HG03457 (cell line): ENCODE measurements at regions not wholly inside any gene's neighbourhood (a gene's known extent, or its start where the extent isn't known, plus 50 kb on each side); places are given as distances from the start of the nearest gene placed in this dataset.
"Not testable (repeated sequence)": the region's sequence is repeated elsewhere in the genome, so short reads cannot be mapped to it uniquely, and the experiment has no call there.

Experiments
- ATAC-seq: cut with Tn5 transposase; IDR thresholded peaks from one replicate; pipeline ENCODE4 v1.9.1; 2021; ENCODE audit warnings: moderate number of reproducible peaks; ENCODE audit not compliant: unreplicated experiment

- ATAC-seq, result not testable (repeated sequence)
Observed at GRCh38 chr21:6093419-6093818, 4428.0 kb upstream of the TPTE start.

- not testable (repeated sequence) for ATAC-seq
Observed at GRCh38 chr21:6093870-6094269, 4427.5 kb upstream of the TPTE start.

GRCh38 chr21:6095304-6095703 is 4426.1 kb upstream of the TPTE start:
- ATAC-seq, result not testable (repeated sequence)

- ATAC-seq, result not testable (repeated sequence)
Observed at GRCh38 chr21:6096560-6097424, 4424.6 kb upstream of the TPTE start.

DNA sequence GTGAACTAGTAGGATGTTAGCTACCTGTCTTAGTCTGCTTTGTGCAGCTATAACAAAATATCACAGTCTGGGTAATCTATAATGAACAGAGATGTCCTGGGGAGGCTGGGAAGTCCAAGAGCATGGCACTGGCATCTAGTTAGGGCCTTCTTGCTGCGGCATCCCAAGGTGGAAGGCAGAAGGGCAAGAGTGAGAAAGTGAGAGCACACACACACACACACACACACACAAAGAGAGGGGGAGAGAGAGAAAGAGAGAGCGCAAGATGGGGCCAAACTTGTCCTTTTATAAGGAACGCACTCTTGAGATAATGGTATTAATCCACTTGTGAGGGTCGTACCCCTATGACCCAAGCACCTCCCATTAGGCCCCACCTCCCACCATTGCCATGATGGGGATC is 4423.6 kb upstream of the TPTE start:
- not testable (repeated sequence) for ATAC-seq

DNA sequence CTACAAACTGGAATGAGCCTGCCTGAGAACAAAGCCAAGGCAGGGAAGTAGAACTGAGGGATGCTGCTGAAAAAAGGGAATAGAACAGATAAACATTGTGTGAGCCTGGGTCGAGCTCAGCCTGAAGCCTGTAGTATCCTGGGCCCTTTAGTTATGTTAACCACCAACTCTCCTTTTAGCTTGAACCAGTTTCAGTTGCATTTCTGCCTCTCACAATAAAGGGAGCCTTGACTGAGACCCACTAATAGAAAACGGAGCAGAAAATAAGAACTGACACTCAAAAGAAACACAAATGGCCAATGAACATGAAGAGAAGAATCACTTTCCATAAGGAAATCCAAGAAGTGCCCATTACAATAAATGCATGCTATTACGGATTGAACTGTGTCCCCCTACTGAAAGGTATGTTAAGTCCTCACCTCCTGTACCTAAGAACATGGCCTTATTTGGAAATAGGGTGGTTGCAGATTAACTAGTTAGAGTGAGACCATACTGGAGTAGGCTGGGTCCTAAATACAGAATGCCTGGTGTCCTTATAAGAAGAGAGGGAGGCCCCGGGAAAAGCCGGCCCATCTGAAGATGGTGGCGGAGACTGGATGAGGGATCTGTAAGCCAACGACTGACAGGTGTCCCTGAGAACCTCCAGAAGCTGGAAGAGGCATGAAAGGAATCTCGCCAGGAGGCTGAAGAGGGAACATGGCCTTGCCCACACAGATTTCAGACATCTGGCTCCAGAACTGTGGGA is 4423.0 kb upstream of the TPTE start:
- ATAC-seq, result not testable (repeated sequence)

GRCh38 chr21:6101588-6101987 is 4419.8 kb upstream of the TPTE start:
- not testable (repeated sequence) for ATAC-seq

GRCh38 chr21:6104546-6104945 is 4416.8 kb upstream of the TPTE start:
- not testable (repeated sequence) for ATAC-seq

- ATAC-seq, result not testable (repeated sequence)
Observed at GRCh38 chr21:6106686-6107567, 4414.5 kb upstream of the TPTE start.

GRCh38 chr21:6108894-6109293 is 4412.5 kb upstream of the TPTE start:
- not testable (repeated sequence) for ATAC-seq

DNA sequence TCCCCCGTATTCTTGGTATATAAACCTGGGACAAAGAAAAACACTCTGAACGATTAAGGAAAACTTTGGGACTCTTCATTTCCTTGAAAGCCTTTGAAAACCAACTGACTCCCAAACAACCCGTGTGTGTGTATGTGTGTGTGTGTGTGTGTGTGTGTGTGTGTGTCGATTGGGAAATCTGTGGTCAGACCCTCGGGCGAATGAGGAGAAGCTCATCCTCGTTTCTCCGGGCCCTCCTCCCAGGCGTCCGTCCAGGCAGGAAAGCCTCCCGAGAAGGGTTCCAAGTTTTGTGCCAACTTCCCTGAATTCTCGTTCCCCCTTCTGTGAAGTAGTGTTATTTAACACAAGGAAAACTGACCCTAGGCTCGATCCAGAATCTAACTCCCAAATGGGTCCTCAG is 4411.6 kb upstream of the TPTE start:
- ATAC-seq, result not testable (repeated sequence)

DNA sequence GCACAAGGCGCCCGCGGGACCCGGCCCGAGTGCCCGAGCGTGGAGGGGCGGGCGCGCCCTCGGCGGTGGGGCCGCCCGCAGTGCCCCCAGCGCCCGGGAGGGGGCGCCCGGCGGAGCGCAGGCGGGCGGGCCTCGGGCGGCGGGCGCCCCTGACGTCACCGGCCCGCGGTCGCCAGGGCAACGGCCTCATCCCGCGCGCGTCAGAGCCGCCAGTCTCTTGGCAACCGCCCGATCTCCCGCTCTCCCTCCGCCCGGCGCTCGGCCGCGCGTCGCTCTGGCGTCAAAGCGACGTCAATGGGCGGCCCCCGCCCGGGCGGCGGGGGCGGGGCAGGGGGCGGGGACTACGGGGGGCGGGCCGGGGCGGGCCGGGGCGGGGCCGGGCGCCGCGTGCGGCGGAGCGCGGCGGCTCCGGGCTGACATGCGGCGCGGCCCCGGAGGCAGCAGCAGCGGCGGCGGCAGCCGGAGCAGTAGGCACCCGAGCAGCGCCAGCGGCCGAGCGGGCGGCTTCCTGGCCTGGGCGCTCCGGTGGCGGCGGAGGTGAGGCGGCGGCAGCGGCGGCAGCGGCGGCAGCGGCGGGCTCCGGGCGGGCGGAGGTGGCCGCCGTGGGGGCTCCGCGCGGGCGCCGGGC is 4410.6 kb upstream of the TPTE start:
- ATAC-seq, result peak; percentile 66

DNA sequence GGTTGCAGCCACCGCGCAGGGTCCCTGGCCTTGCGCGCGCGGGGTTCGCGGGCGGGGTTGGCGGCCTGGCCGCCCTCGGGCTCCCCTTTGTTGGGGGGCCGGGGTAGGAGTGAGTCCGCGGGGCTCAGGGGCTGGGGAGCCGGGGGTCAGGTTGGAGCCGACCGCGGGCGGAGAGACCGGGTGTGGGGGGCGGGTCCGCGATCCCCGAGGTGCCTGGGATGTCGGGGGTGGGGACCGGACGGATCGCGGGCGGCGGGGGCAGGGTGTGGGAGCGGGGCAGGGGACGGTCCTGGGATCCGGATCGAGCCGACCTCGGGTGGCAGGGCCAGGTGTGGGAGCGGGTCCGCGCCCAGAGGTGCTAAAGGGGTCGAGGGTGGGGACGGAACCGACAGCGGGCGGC is 4410.0 kb upstream of the TPTE start:
- not testable (repeated sequence) for ATAC-seq

GRCh38 chr21:6118336-6118735 is 4403.0 kb upstream of the TPTE start:
- ATAC-seq, result not testable (repeated sequence)

- not testable (repeated sequence) for ATAC-seq
Observed at GRCh38 chr21:6120863-6121262, 4400.5 kb upstream of the TPTE start.

GRCh38 chr21:6122629-6123028 is 4398.8 kb upstream of the TPTE start:
- not testable (repeated sequence) for ATAC-seq

- ATAC-seq, result not testable (repeated sequence)
Observed at GRCh38 chr21:6123224-6123623, 4398.2 kb upstream of the TPTE start.

GRCh38 chr21:6125549-6126240 is 4395.7 kb upstream of the TPTE start:
- not testable (repeated sequence) for ATAC-seq

DNA sequence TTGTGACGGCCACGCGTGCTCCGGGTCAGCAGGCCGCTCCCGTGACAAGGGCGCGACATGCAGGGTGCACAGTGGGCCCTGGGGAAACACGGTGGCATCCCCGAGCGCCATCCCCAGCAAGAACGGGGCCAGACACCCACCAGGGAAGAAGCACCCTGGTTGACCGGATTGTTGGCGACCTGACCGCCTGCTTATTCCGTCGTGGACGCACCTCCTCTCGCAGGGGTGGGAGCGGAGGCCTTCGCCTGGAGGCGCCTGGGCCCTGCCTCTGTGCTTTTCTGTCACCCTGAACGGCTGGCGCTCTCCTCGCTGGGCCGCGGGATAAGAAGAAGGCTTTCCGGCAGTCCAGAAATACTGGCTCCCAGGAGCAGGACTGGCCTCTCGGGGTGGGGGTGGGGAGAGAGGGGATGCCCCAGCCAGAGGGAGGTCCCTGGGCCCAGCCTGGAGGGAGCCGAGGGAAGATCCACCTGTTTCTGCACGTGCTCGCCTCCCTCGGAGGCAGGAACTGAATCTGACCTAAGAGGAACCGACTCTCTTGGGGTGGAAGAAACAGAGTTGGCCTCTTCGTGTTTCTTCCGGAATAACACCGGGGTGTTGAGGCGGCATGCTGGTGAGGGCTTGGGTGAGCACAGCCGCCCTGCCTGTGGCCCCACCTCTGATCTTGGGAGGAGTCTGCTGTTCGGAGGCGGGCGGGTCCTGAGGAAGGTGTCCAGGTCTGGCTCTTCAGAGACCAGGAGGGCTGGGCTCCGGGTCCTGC is 4394.2 kb upstream of the TPTE start:
- not testable (repeated sequence) for ATAC-seq
